ENCODE measurements at regions not wholly inside any gene's neighbourhood (a gene's known extent, or its start where the extent isn't known, plus 50 kb on each side); places are given as distances from the start of the nearest gene placed in this dataset.

DNA sequence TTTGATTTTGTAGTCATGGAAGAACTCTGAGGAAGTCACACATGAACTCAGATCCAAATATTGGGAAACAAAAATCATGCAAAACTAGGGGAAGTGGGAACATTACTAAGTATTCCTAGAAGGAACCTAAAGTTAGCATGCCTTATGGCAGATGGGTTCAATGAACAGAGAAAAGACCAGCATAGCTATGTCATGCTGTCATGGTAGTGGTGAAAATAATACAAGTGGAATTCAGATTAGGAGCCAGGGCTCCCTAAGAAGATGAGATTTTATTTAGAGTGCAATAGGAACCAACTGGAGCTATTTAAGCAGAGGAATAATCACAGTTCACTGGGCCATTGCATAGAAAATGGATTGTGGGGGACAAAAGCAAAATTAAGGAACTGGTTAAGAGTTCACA is 134.0 kb downstream of the DIO2 start:
- TF ChIP-seq, protein P1, sequence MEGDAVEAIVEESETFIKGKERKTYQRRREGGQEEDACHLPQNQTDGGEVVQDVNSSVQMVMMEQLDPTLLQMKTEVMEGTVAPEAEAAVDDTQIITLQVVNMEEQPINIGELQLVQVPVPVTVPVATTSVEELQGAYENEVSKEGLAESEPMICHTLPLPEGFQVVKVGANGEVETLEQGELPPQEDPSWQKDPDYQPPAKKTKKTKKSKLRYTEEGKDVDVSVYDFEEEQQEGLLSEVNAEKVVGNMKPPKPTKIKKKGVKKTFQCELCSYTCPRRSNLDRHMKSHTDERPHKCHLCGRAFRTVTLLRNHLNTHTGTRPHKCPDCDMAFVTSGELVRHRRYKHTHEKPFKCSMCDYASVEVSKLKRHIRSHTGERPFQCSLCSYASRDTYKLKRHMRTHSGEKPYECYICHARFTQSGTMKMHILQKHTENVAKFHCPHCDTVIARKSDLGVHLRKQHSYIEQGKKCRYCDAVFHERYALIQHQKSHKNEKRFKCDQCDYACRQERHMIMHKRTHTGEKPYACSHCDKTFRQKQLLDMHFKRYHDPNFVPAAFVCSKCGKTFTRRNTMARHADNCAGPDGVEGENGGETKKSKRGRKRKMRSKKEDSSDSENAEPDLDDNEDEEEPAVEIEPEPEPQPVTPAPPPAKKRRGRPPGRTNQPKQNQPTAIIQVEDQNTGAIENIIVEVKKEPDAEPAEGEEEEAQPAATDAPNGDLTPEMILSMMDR (IDR thresholded peaks at IDR 0.05) = no peak
- TF ChIP-seq POLR2A (IDR thresholded peaks at IDR 0.05) = no peak
- Histone ChIP-seq H3K27ac (no peak overlapping the region), H3K4me3 (no peak overlapping the region), H3K36me3 (replicated peaks in 1 of 2; ENCODE audit: insufficient read depth in 1 of 2, low read depth in 2 of 2) (no peaks in the 10 kb centered on the region), H3K27me3 (no peaks in the 10 kb centered on the region), H3K4me1 (no peaks in the 10 kb centered on the region), H3K9me3 (no peaks in the 10 kb centered on the region)
- ATAC-seq = no peak
- no peak for DNase-seq
- intact Hi-C loops (cut with DNase I) = no loop called here

DNA sequence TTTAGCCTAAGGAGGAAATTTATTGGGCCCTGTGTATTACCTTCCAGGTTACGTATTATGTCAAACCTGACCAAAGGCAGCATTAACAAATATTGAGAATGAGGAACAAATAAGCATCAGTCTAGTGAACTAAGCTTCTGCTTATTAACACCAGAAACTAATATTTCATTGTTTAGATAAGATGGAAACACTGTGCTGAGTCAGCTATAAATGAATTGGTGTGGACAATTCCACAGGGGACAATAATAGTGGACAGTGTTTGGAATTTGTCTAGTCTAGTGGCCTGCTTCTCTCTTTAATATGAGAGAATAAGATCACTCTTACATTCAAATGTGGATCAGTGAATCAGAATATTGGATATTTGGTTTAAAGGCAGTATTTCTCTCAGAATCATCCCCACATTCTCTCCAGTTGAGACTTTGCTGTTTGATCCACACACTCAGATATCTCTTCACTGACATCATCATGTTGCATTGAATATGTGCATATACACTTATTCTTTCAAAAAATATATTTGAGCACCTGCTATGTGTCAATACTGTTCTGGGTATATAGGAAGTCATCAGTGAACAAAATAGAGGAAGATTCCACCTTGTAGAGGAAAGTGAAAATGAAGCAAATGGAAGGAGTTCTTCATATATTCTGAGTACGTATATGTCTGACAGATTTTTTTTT is 136.3 kb downstream of the DIO2 start:
- no peaks in the 10 kb centered on the region for H3K27me3 ChIP-seq
- no peak overlapping the region for H3K4me3 ChIP-seq
- whole genome bisulfite sequencing, 2 donors = 89 to 92% methylated on average over 2 of the region's 2 CpGs
- H3K36me3 ChIP-seq (replicated peaks in 1 of 2; ENCODE audit: insufficient read depth in 1 of 2, low read depth in 2 of 2) = no peaks in the 10 kb centered on the region
- TF ChIP-seq, protein P1 (IDR thresholded peaks at IDR 0.05) = no peak
- TF ChIP-seq POLR2A (IDR thresholded peaks at IDR 0.05) = no peak
- ATAC-seq (no peak), DNase-seq (no peak)
- intact Hi-C loops (cut with DNase I) = no loop called here
- H3K27ac ChIP-seq = no peak overlapping the region
- H3K9me3 ChIP-seq = no peaks in the 10 kb centered on the region
- no peaks in the 10 kb centered on the region for H3K4me1 ChIP-seq

DNA sequence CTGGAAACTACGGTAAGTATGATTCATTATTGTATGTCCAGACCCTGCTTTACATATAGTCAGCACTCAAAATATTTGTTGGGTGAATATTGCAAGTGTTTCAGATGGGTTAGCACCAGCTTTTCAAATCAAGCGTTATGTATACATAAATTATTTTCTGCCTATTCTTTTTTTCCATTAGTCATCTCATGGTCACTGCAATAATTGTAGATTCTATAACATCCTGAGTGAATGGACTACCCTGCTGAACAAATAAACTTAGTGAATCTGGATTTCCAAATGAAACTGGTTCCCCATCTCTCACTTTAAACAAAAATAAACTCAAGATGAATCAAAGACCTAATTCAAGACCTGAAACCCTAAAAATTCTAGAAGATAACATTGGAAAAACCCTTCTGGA is 152.3 kb downstream of the DIO2 start:
- DNase-seq (no peak), ATAC-seq (no peak)
- intact Hi-C loops (cut with DNase I) = no loop called here
- 77 to 87% methylated on average over 2 of the region's 2 CpGs for WGBS, 2 donors
- no peaks in the 10 kb centered on the region for H3K36me3 ChIP-seq (replicated peaks in 1 of 2; ENCODE audit: insufficient read depth in 1 of 2, low read depth in 2 of 2)
- H3K27me3 ChIP-seq = no peaks in the 10 kb centered on the region
- H3K9me3 ChIP-seq = no peaks in the 10 kb centered on the region
- H3K4me1 ChIP-seq = no peaks in the 10 kb centered on the region
- TF ChIP-seq, protein P1 (IDR thresholded peaks at IDR 0.05) = no peak
- H3K27ac ChIP-seq = no peak overlapping the region
- no peak overlapping the region for H3K4me3 ChIP-seq

DNA sequence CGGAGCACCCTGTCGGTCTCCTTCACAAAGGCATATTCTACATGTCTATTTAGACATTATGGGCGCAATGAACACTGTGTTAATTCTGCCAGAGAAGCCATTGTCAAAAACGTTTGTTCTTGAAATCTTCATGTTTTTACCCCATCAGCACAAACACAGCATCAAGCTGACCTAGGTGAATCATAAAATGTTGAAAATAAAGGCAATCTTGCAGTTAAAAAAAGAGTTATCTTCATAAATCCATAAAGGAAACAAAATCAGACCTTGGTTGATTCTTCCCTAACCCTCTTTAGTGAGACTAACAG is 154.9 kb downstream of the DIO2 start:
- no peak overlapping the region for H3K27ac ChIP-seq
- no peaks in the 10 kb centered on the region for H3K4me1 ChIP-seq
- TF ChIP-seq, protein P1 (IDR thresholded peaks at IDR 0.05) = peak in 1 of 7 experiments; percentile 2
- no peak for TF ChIP-seq POLR2A (IDR thresholded peaks at IDR 0.05)
- no peaks in the 10 kb centered on the region for H3K27me3 ChIP-seq
- no peak for ATAC-seq
- no peak overlapping the region for H3K4me3 ChIP-seq
- intact Hi-C loops (cut with DNase I) = no loop called here
- H3K9me3 ChIP-seq = no peaks in the 10 kb centered on the region
- no peaks in the 10 kb centered on the region for H3K36me3 ChIP-seq (replicated peaks in 1 of 2; ENCODE audit: insufficient read depth in 1 of 2, low read depth in 2 of 2)
- 19 to 23% methylated on average over 4 of the region's 4 CpGs for WGBS, 2 donors
- no peak for DNase-seq

DNA sequence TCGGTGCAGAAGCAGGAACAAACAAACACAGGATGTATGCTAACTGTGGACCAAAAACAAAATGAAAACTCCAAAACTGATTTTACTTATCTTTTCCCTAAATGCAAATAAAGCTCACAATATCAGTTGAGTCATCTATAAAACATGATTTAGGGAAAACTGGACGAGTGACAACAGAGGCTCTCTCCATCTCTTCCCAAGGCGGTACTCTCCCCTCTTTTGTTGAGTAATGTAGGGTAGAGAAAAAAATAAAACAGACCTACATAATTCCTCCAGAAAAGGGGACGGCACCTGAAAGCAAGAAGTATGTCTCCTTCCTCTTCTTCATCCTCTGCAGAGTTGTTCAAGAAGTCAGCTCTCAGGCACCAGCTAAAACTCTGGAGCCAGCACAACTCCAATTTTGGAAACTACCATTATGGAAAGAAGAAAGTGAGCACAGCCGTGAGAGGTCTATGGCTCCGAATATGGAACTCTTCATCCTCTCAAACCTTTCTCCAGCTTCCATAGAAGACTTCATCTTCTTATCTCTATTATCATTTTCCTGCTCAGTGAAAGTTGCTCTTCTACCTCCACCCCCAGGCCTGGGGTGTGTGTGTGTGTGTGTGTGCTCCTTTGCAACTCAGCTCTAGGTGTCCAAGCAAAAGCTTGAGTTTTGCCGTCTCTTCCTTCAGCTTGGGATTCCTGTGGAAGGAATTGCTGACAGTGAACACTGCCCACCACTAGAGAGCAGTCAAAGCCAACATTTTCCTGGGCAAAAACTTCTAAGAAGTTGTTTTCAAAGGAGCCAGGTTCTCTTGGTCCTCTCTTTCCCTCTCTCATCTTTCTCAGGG is 155.4 kb downstream of the DIO2 start:
- peak; percentile 38 to 51 (median 46) for DNase-seq
- Histone ChIP-seq H3K36me3 (replicated peaks in 1 of 2; ENCODE audit: insufficient read depth in 1 of 2, low read depth in 2 of 2) (no peaks in the 10 kb centered on the region), H3K4me3 (no peak overlapping the region), H3K4me1 (no peaks in the 10 kb centered on the region), H3K27ac (no peak overlapping the region), H3K9me3 (no peaks in the 10 kb centered on the region), H3K27me3 (no peaks in the 10 kb centered on the region)
- intact Hi-C loops (cut with DNase I) = no loop called here
- peak; percentile 66 for ATAC-seq
- WGBS, 2 donors = 45 to 56% methylated on average over 7 of the region's 7 CpGs
- no peak for TF ChIP-seq POLR2A (IDR thresholded peaks at IDR 0.05)
- TF ChIP-seq, protein P1 (IDR thresholded peaks at IDR 0.05) = peak; percentile 36 to 85 (median 77)

Measured in body of pancreas (tissue), 4 donors.